ENCODE measurements at regions not wholly inside any gene's neighbourhood (a gene's known extent, or its start where the extent isn't known, plus 50 kb on each side); places are given as distances from the start of the nearest gene placed in this dataset.
A peak's percentile ranks its signal among the peaks of the same experiment; 100 is the strongest.

- TF ChIP-seq CTCF (IDR thresholded peaks at IDR 0.05): no peak
- DNase-seq (no peak), ATAC-seq (no peak)
- H3K27me3 ChIP-seq: peaks cover 47% of the 10 kb centered on the region
- intact Hi-C loops (cut with DNase I): no loop called here
- no peaks in the 10 kb centered on the region for H3K9me3 ChIP-seq
- no peak overlapping the region for H3K27ac ChIP-seq
- H3K4me3 ChIP-seq: no peak overlapping the region
- H3K4me1 ChIP-seq: no peaks in the 10 kb centered on the region
- H3K36me3 ChIP-seq: no peaks in the 10 kb centered on the region
These were observed 190.8 kb downstream of the PRDM2 start for GRCh38 chr1:13890766-13891165.

- no peaks in the 10 kb centered on the region for H3K9me3 ChIP-seq
- intact Hi-C loops (cut with DNase I): no loop called here
- DNase-seq (no peak), ATAC-seq (no peak)
- TF ChIP-seq CTCF (IDR thresholded peaks at IDR 0.05): no peak
- H3K27ac ChIP-seq: no peak overlapping the region
- peaks cover 47% of the 10 kb centered on the region for H3K27me3 ChIP-seq
- H3K4me3 ChIP-seq: no peak overlapping the region
- no peaks in the 10 kb centered on the region for H3K36me3 ChIP-seq
- H3K4me1 ChIP-seq: no peaks in the 10 kb centered on the region
These were observed 192.2 kb downstream of the PRDM2 start for GRCh38 chr1:13892198-13892597.

DNA sequence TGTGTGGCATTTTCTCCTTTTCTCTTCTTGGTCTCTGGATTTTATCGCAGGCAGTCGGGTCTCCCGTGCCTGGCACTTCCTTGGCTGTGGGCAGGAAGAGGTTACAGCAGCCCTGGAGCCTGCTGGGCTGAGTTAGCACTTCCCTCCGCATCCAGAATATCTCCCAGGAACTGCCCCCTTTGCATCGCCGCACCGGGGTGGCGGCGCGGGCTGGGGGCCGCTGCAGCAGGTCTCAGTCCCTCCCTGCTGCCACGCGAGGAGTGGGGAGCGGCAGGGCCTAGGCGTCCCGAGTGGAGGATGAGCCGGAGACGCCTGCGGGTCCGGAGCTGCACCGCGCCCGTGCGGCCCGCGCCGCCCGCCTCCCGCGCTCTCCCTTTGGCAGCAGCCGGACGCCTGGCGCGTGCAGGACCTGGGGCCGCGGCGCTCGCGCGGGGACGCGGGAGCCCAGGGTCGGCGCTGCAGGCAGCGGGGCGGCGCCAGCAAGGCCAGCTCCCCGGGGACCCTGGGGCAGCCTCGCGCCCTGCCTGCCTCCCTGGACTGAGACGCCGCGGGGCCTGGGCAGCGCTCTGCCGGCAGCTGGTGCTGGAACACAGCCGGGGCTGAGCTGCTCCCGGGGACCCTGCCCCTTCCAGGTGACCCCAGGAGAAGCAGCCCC lies 192.8 kb downstream of the PRDM2 start:
- H3K27me3 ChIP-seq: peaks cover 47% of the 10 kb centered on the region
- ATAC-seq (peak; percentile 64), DNase-seq (no peak)
- peak overlapping the region; percentile 46 for H3K4me3 ChIP-seq
- no peaks in the 10 kb centered on the region for H3K36me3 ChIP-seq
- intact Hi-C loops (cut with DNase I): no loop called here
- no peak overlapping the region for H3K27ac ChIP-seq
- H3K9me3 ChIP-seq: no peaks in the 10 kb centered on the region
- H3K4me1 ChIP-seq: no peaks in the 10 kb centered on the region
- no peak for TF ChIP-seq CTCF (IDR thresholded peaks at IDR 0.05)

DNA sequence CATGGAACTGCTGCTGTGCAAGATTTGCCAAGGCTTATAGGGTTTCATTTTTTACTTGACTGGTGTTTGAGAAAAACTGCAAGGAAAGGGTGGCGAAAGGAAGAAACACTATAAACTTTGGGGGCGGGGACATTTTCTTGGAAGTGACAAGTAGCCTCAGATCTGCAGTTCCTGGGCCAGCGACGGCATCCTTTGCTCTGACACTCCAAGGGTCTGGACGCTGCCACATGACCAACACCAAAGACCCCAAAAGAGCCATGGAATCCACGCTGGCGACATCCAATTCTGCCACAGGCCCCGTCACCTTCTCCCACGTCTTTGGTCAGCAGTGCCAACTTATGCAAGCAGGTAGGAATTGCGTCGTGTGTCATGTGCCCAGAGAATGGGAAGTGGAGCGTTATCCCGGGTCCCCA lies 193.4 kb downstream of the PRDM2 start:
- ATAC-seq (no peak), DNase-seq (no peak)
- TF ChIP-seq CTCF (IDR thresholded peaks at IDR 0.05): no peak
- H3K9me3 ChIP-seq: no peaks in the 10 kb centered on the region
- H3K27me3 ChIP-seq: peaks cover 47% of the 10 kb centered on the region
- intact Hi-C loops (cut with DNase I): no loop called here
- no peak overlapping the region for H3K27ac ChIP-seq
- no peaks in the 10 kb centered on the region for H3K4me1 ChIP-seq
- H3K36me3 ChIP-seq: no peaks in the 10 kb centered on the region
- H3K4me3 ChIP-seq: peak overlapping the region; percentile 46

DNA sequence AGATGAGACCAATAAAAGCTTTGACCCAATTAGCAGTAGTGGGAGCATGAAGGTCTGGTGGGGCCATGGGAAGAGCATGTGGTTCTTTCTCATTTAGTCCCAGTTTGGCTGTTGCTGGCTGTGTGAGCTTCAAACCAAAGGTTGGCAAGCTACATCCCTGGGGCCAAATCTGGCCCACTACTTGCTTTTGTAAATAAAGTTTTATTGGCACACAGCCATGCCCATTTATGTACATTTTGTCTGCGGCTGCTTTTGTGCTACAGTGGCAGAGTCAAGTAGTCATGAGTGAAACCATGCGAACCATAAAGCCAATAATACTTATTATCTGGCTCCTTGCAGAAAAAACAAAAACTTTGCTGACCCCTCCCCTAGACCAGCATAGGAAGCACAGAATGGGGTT lies 196.9 kb downstream of the PRDM2 start:
- intact Hi-C loops (cut with DNase I): no loop called here
- Histone ChIP-seq H3K36me3 (no peaks in the 10 kb centered on the region), H3K27me3 (peaks cover 34% of the 10 kb centered on the region), H3K9me3 (no peaks in the 10 kb centered on the region), H3K4me1 (no peaks in the 10 kb centered on the region), H3K4me3 (no peak overlapping the region), H3K27ac (no peak overlapping the region)
- DNase-seq (no peak), ATAC-seq (no peak)
- no peak for TF ChIP-seq CTCF (IDR thresholded peaks at IDR 0.05)

DNA sequence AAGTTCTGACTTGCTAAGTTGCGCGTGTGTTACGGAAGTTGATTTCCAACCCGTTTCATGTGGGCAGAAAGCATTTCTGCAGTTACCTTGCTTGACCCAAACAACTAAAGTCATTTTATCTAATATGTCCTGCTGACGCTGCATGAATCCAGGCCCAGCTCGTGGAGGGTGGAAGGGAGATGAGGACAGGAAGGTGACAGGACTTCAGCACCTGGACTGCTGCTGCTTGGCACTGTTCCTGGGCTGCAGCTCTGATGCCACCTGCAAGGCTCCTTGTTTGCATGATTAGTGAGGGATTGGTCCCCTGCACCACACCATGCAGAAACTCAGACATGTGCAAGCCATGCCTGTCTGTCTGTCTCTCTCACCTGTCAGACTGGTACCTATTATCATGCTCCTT lies 198.4 kb downstream of the PRDM2 start:
- Histone ChIP-seq H3K27me3 (peaks cover 22% of the 10 kb centered on the region), H3K9me3 (no peaks in the 10 kb centered on the region), H3K4me1 (no peaks in the 10 kb centered on the region), H3K4me3 (no peak overlapping the region), H3K27ac (no peak overlapping the region), H3K36me3 (no peaks in the 10 kb centered on the region)
- ATAC-seq: no peak
- TF ChIP-seq CTCF (IDR thresholded peaks at IDR 0.05): no peak
- no peak for DNase-seq
- intact Hi-C loops (cut with DNase I): no loop called here

Measured in upper lobe of right lung (tissue), 1 donor.